ENCODE measurements at regions not wholly inside any gene's neighbourhood (a gene's known extent, or its start where the extent isn't known, plus 50 kb on each side); places are given as distances from the start of the nearest gene placed in this dataset.

DNA sequence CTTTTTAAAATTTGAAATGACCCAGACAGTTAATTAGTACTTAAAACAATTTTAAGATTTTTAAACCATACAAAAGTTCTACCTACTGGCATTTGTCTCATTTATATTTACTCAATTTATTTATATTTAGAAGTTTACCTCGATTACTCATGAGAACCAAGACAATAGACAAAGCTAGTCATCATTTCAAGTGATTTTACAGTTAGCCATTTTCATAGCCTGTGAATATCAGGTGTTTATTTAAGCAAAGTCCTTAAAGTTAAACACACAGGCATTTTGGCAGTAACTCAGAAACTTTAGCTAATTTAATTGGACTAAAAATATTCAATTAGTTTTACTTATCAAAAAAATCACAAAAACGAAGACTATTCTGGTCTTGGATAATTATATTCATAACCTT, 101.6 kb upstream of the KIF2B start:
- no peaks in the 10 kb centered on the region for H3K27me3 ChIP-seq (ENCODE audit: control insufficient read depth, insufficient read depth, low read length)
- H4K20me1 ChIP-seq (ENCODE audit: control insufficient read depth, extremely low read depth, insufficient read depth, low read length): no peaks in the 10 kb centered on the region
- DNase-seq (ENCODE audit: low read depth in 2 of 2): peak; percentile 8 to 49
- H3K9me3 ChIP-seq (ENCODE audit: control insufficient read depth, insufficient read depth, low read depth, low read length): no peaks in the 10 kb centered on the region
- H3K79me2 ChIP-seq (ENCODE audit: control insufficient read depth, insufficient read depth, low read length): no peaks in the 10 kb centered on the region
- H2AFZ ChIP-seq (ENCODE audit: low read length): no peak overlapping the region
- no peak overlapping the region for H3K27ac ChIP-seq (ENCODE audit: insufficient read depth, low read length)
- no peak overlapping the region for H3K9ac ChIP-seq (ENCODE audit: insufficient read depth, low read length)
- TF ChIP-seq, protein P1, sequence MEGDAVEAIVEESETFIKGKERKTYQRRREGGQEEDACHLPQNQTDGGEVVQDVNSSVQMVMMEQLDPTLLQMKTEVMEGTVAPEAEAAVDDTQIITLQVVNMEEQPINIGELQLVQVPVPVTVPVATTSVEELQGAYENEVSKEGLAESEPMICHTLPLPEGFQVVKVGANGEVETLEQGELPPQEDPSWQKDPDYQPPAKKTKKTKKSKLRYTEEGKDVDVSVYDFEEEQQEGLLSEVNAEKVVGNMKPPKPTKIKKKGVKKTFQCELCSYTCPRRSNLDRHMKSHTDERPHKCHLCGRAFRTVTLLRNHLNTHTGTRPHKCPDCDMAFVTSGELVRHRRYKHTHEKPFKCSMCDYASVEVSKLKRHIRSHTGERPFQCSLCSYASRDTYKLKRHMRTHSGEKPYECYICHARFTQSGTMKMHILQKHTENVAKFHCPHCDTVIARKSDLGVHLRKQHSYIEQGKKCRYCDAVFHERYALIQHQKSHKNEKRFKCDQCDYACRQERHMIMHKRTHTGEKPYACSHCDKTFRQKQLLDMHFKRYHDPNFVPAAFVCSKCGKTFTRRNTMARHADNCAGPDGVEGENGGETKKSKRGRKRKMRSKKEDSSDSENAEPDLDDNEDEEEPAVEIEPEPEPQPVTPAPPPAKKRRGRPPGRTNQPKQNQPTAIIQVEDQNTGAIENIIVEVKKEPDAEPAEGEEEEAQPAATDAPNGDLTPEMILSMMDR (conservative IDR thresholded peaks at IDR 0.05 in 1 of 2, IDR thresholded peaks at IDR 0.05 in 1 of 2; ENCODE audit: low read depth in 1 of 2, low read length in 2 of 2): no peak
- no peak for TF ChIP-seq EZH2 (IDR thresholded peaks at IDR 0.05; ENCODE audit: low read length, missing control alignments)
- no peaks in the 10 kb centered on the region for H3K4me1 ChIP-seq (ENCODE audit: control insufficient read depth, extremely low read depth, insufficient read depth, low read length)
- H3K4me2 ChIP-seq (ENCODE audit: extremely low read depth, insufficient read depth, low read length): no peak overlapping the region
- no peaks in the 10 kb centered on the region for H3K36me3 ChIP-seq (ENCODE audit: control insufficient read depth, insufficient read depth, low read length)
- no peak overlapping the region for H3K4me3 ChIP-seq (replicated peaks in 1 of 4; ENCODE audit: control extremely low read depth in 1 of 4, insufficient read depth in 1 of 4, low read depth in 3 of 4, low read length in 4 of 4)

DNA sequence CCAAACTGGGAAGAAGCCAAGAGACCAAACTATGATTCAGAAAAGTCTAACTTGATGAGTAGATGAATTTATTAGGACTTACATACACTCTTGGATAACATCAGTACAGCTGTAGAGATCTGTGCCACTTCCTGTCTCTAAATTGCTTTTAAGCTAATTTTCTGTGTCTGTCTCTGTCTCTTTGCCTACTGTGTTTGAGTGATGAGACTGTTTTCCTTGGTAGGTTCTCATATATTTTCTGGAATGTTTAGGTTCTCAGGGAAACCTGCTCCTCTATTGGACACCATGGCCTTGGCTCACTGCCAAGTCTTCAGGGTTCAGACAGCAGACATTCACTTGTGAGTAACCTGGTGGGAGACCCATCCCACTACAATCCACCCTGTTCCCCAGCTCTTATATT, 103.5 kb upstream of the KIF2B start:
- Histone ChIP-seq H3K9me3 (ENCODE audit: control insufficient read depth, insufficient read depth, low read depth, low read length) (no peaks in the 10 kb centered on the region), H3K36me3 (ENCODE audit: control insufficient read depth, insufficient read depth, low read length) (no peaks in the 10 kb centered on the region), H3K4me1 (ENCODE audit: control insufficient read depth, extremely low read depth, insufficient read depth, low read length) (no peaks in the 10 kb centered on the region), H4K20me1 (ENCODE audit: control insufficient read depth, extremely low read depth, insufficient read depth, low read length) (no peaks in the 10 kb centered on the region), H3K27ac (ENCODE audit: insufficient read depth, low read length) (no peak overlapping the region), H3K4me2 (ENCODE audit: extremely low read depth, insufficient read depth, low read length) (no peak overlapping the region), H3K27me3 (ENCODE audit: control insufficient read depth, insufficient read depth, low read length) (no peaks in the 10 kb centered on the region), H3K9ac (ENCODE audit: insufficient read depth, low read length) (no peak overlapping the region), H2AFZ (ENCODE audit: low read length) (no peak overlapping the region), H3K79me2 (ENCODE audit: control insufficient read depth, insufficient read depth, low read length) (no peaks in the 10 kb centered on the region), H3K4me3 (replicated peaks in 1 of 4; ENCODE audit: control extremely low read depth in 1 of 4, insufficient read depth in 1 of 4, low read depth in 3 of 4, low read length in 4 of 4) (no peak overlapping the region)
- TF ChIP-seq, protein P1 (conservative IDR thresholded peaks at IDR 0.05 in 1 of 2, IDR thresholded peaks at IDR 0.05 in 1 of 2; ENCODE audit: low read depth in 1 of 2, low read length in 2 of 2): no peak
- no peak for TF ChIP-seq EZH2 (IDR thresholded peaks at IDR 0.05; ENCODE audit: low read length, missing control alignments)
- peak in 1 of 2 donors; percentile 22 for DNase-seq (ENCODE audit: low read depth in 2 of 2)

DNA sequence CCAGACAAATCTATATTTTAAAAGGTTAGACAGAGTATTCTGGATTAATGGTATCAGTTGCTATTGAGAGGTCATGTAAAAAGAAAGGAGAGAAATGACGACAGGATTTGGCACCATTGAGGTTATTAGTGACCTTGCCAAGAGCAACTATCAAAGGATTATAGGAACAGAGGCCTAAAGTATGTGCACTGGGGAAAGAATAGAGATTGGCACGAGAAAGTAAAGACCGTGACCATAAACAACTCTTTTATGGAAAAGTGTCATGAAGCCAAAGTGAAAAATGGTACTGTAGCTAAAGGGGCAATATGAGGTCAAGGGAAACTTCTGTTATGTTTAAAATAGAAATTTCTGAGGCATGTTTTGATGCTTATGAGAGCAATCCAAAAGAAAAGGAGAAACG, 115.2 kb upstream of the KIF2B start:
- Histone ChIP-seq H3K36me3 (ENCODE audit: control insufficient read depth, insufficient read depth, low read length) (no peaks in the 10 kb centered on the region), H4K20me1 (ENCODE audit: control insufficient read depth, extremely low read depth, insufficient read depth, low read length) (no peaks in the 10 kb centered on the region), H3K27me3 (ENCODE audit: control insufficient read depth, insufficient read depth, low read length) (no peaks in the 10 kb centered on the region), H2AFZ (ENCODE audit: low read length) (no peak overlapping the region), H3K9ac (ENCODE audit: insufficient read depth, low read length) (no peak overlapping the region), H3K9me3 (ENCODE audit: control insufficient read depth, insufficient read depth, low read depth, low read length) (no peaks in the 10 kb centered on the region), H3K79me2 (ENCODE audit: control insufficient read depth, insufficient read depth, low read length) (no peaks in the 10 kb centered on the region), H3K27ac (ENCODE audit: insufficient read depth, low read length) (no peak overlapping the region), H3K4me2 (ENCODE audit: extremely low read depth, insufficient read depth, low read length) (no peak overlapping the region), H3K4me1 (ENCODE audit: control insufficient read depth, extremely low read depth, insufficient read depth, low read length) (no peaks in the 10 kb centered on the region), H3K4me3 (replicated peaks in 1 of 4; ENCODE audit: control extremely low read depth in 1 of 4, insufficient read depth in 1 of 4, low read depth in 3 of 4, low read length in 4 of 4) (no peak overlapping the region)
- TF ChIP-seq, protein P1 (conservative IDR thresholded peaks at IDR 0.05 in 1 of 2, IDR thresholded peaks at IDR 0.05 in 1 of 2; ENCODE audit: low read depth in 1 of 2, low read length in 2 of 2): no peak
- no peak for TF ChIP-seq EZH2 (IDR thresholded peaks at IDR 0.05; ENCODE audit: low read length, missing control alignments)
- peak; percentile 2 to 6 for DNase-seq (ENCODE audit: low read depth in 2 of 2)
